ENCODE measurements at regions not wholly inside any gene's neighbourhood (a gene's known extent, or its start where the extent isn't known, plus 50 kb on each side); places are given as distances from the start of the nearest gene placed in this dataset.

- TF ChIP-seq CTCF (IDR thresholded peaks at IDR 0.05; ENCODE audit: poor library complexity) (no peak), EZH2phosphoT487 (IDR thresholded peaks at IDR 0.05; ENCODE audit: low read depth, severe bottlenecking, unreplicated experiment) (no peak), EZH2 (IDR thresholded peaks at IDR 0.05; ENCODE audit: borderline replicate concordance) (no peak)
Measured at GRCh38 chr4:186848437-186848836, 124.8 kb upstream of the FAT1 start.

Measured in hepatocyte (in vitro differentiated cells).